Smooth muscle cell (in vitro differentiated cells): ENCODE measurements at regions not wholly inside any gene's neighbourhood (a gene's known extent, or its start where the extent isn't known, plus 50 kb on each side); places are given as distances from the start of the nearest gene placed in this dataset.

ENCODE experiments used
- DNase-seq: peaks from one replicate; lab custom pipeline; 2025; ENCODE audit not compliant: unreplicated experiment; lab: John Stamatoyannopoulos, UW
- H2AFZ ChIP-seq: fragments of 200-600 bp; sonication (generic); 2 replicates; pipeline ENCODE4 v1.6.0; 2016; ENCODE audit warnings: antibody characterized with exemption, low read depth, mild to moderate bottlenecking
- H3F3A ChIP-seq: fragments of 200-600 bp; sonication (generic); 2 replicates; pipeline ENCODE4 v1.6.0; 2017; ENCODE audit warnings: antibody characterized with exemption, low read depth
- H3K27ac ChIP-seq: fragments of 200-600 bp; sonication (generic); 2 replicates; pipeline ENCODE4 v1.5.1; 2016; ENCODE audit warnings: low read depth, mild to moderate bottlenecking
- H3K27me3 ChIP-seq: fragments of 200-600 bp; sonication (generic); 2 replicates; pipeline ENCODE4 v1.6.1; 2016; ENCODE audit warnings: low read depth, mild to moderate bottlenecking
- H3K36me3 ChIP-seq: fragments of 200-600 bp; sonication (generic); 2 replicates; pipeline ENCODE4 v1.5.1; 2016; ENCODE audit warnings: low read depth
- H3K4me1 ChIP-seq: fragments of 200-600 bp; sonication (generic); 2 replicates; pipeline ENCODE4 v1.5.1; 2016; ENCODE audit warnings: low read depth
- H3K4me2 ChIP-seq: fragments of 200-600 bp; sonication (generic); 2 replicates; pipeline ENCODE4 v1.6.0; 2016; ENCODE audit warnings: mild to moderate bottlenecking
- H3K4me3 ChIP-seq: fragments of 200-600 bp; sonication (generic); 2 replicates; pipeline ENCODE4 v1.5.1; 2016; ENCODE audit warnings: mild to moderate bottlenecking
- H3K79me2 ChIP-seq: fragments of 200-600 bp; sonication (generic); 2 replicates; pipeline ENCODE4 v1.6.0; 2016; ENCODE audit warnings: low read depth, mild to moderate bottlenecking
- H3K9ac ChIP-seq: fragments of 200-600 bp; sonication (generic); 2 replicates; pipeline ENCODE4 v1.6.0; 2016; ENCODE audit warnings: low read depth
- H3K9me3 ChIP-seq: fragments of 200-600 bp; sonication (generic); replicated peaks from 2 replicates; pipeline ENCODE4 v1.5.1; 2016; ENCODE audit warnings: low read depth
- H4K20me1 ChIP-seq: fragments of 200-600 bp; sonication (generic); 2 replicates; pipeline ENCODE4 v1.6.0; 2016; ENCODE audit warnings: low read depth
- WGBS: methylation state at CpG from one replicate; pipeline ENCODE4 v1.1.7; 2016; ENCODE audit warnings: low lambda C conversion rate; 5-methylcytosine and 5-hydroxymethylcytosine counted together
- TF ChIP-seq, protein P1 (sequence below): fragments of 200-600 bp; sonication (generic); IDR thresholded peaks from 2 replicates; pipeline ENCODE4 v1.5.1; 2017; ENCODE audit warnings: borderline replicate concordance, mild to moderate bottlenecking, antibody characterized with exemption; ENCODE audit not compliant: insufficient read depth, poor library complexity, severe bottlenecking

- TF ChIP-seq, protein P1, sequence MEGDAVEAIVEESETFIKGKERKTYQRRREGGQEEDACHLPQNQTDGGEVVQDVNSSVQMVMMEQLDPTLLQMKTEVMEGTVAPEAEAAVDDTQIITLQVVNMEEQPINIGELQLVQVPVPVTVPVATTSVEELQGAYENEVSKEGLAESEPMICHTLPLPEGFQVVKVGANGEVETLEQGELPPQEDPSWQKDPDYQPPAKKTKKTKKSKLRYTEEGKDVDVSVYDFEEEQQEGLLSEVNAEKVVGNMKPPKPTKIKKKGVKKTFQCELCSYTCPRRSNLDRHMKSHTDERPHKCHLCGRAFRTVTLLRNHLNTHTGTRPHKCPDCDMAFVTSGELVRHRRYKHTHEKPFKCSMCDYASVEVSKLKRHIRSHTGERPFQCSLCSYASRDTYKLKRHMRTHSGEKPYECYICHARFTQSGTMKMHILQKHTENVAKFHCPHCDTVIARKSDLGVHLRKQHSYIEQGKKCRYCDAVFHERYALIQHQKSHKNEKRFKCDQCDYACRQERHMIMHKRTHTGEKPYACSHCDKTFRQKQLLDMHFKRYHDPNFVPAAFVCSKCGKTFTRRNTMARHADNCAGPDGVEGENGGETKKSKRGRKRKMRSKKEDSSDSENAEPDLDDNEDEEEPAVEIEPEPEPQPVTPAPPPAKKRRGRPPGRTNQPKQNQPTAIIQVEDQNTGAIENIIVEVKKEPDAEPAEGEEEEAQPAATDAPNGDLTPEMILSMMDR: no peak
- H3K4me2 ChIP-seq: no peak overlapping the region
- H3K36me3 ChIP-seq: no peaks in the 10 kb centered on the region
- H3K9ac ChIP-seq: no peak overlapping the region
- no peaks in the 10 kb centered on the region for H3K9me3 ChIP-seq
- no peaks in the 10 kb centered on the region for H4K20me1 ChIP-seq
- no peak overlapping the region for H2AFZ ChIP-seq
- H3K27me3 ChIP-seq: no peaks in the 10 kb centered on the region
- no peaks in the 10 kb centered on the region for H3K4me1 ChIP-seq
- no peak for DNase-seq
- no peaks in the 10 kb centered on the region for H3K79me2 ChIP-seq
- H3K4me3 ChIP-seq: no peak overlapping the region
- H3F3A ChIP-seq: no peaks in the 10 kb centered on the region
- no peak overlapping the region for H3K27ac ChIP-seq
Observed at GRCh38 chr2:52704251-52704650, 1063.4 kb upstream of the CHAC2 start.

DNA sequence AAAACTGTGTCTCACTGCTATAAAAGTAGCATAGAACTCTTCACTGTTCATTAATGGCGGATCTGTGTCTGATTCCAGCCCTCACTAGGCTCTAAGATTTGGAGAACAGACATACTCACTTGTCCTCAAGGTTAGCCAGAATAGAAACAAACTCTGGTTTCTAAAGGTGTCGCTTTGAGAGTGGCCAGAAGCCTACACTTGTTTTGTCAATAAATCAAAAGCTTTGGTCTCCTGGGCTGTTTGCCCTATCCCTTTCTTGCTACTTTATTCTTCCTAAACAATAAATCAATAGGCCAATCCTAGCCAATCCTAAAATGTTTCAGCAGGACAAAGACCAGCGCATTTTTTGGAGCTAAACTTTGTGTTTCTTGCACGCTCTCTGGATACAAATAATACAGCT lies 1064.6 kb upstream of the CHAC2 start:
- no peak overlapping the region for H3K4me2 ChIP-seq
- H3K36me3 ChIP-seq: no peaks in the 10 kb centered on the region
- TF ChIP-seq, protein P1: no peak
- WGBS: 92% methylated on average over 4 of the region's 4 CpGs
- H3K9me3 ChIP-seq: no peaks in the 10 kb centered on the region
- no peaks in the 10 kb centered on the region for H3K79me2 ChIP-seq
- H3K4me1 ChIP-seq: no peaks in the 10 kb centered on the region
- no peaks in the 10 kb centered on the region for H3F3A ChIP-seq
- H3K4me3 ChIP-seq: no peak overlapping the region
- no peak overlapping the region for H3K27ac ChIP-seq
- no peak overlapping the region for H3K9ac ChIP-seq
- H2AFZ ChIP-seq: no peak overlapping the region
- H4K20me1 ChIP-seq: no peaks in the 10 kb centered on the region
- no peak for DNase-seq
- H3K27me3 ChIP-seq: no peaks in the 10 kb centered on the region

DNA sequence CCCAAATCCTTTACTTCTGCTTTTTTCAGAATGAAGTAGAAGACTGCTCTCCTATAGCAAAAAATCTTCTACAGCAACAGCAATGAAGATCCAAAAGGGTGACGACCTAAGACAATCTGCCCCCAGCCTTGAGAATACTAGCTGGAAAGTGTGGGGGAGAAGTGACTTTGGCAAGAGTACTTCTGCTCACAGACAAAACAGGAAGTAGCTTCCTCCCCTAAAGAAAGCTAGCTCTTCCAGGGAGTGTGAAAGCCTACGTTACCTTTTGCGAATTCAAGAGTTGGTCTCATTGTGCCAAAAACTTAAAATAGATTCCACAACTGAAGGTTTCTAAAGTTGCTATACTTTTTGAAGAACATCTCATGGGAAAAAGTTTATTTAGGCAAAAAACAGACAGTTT lies 1069.2 kb upstream of the CHAC2 start:
- H3K4me3 ChIP-seq: no peak overlapping the region
- DNase-seq: no peak
- TF ChIP-seq, protein P1: no peak
- 70% methylated on average over 3 of the region's 3 CpGs for WGBS
- no peaks in the 10 kb centered on the region for H3K79me2 ChIP-seq
- no peak overlapping the region for H3K4me2 ChIP-seq
- H3K9me3 ChIP-seq: no peaks in the 10 kb centered on the region
- no peaks in the 10 kb centered on the region for H4K20me1 ChIP-seq
- H3K36me3 ChIP-seq: no peaks in the 10 kb centered on the region
- H3K9ac ChIP-seq: no peak overlapping the region
- H3K27ac ChIP-seq: no peak overlapping the region
- no peaks in the 10 kb centered on the region for H3K27me3 ChIP-seq
- H3K4me1 ChIP-seq: no peaks in the 10 kb centered on the region
- peak overlapping the region; percentile 69 for H2AFZ ChIP-seq
- no peaks in the 10 kb centered on the region for H3F3A ChIP-seq

DNA sequence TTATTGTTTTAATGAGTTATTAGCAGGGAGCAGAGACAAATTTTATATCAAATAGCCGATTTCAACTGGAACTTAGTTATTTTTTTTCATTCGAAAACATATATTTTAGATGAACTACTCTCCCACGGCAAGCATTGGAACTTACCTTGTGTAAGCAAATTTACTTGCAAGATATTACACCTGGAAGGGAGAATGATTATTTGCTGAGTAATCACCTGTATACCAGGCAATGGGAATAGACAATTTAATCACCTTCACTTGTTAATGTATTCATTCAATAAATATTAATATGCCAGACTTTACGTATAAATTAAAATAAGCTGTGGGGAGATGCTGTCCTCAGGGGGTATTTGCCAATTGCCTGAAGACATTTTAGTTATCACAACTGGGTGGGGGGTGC lies 1069.9 kb upstream of the CHAC2 start:
- no peak overlapping the region for H2AFZ ChIP-seq
- H3K9ac ChIP-seq: no peak overlapping the region
- TF ChIP-seq, protein P1: no peak
- no peaks in the 10 kb centered on the region for H3K79me2 ChIP-seq
- DNase-seq: no peak
- no peak overlapping the region for H3K4me2 ChIP-seq
- no peak overlapping the region for H3K27ac ChIP-seq
- 97% methylated on average over 4 of the region's 4 CpGs for WGBS
- no peaks in the 10 kb centered on the region for H3K4me1 ChIP-seq
- H3K9me3 ChIP-seq: no peaks in the 10 kb centered on the region
- no peaks in the 10 kb centered on the region for H3K36me3 ChIP-seq
- no peaks in the 10 kb centered on the region for H4K20me1 ChIP-seq
- H3K27me3 ChIP-seq: no peaks in the 10 kb centered on the region
- H3F3A ChIP-seq: no peaks in the 10 kb centered on the region
- no peak overlapping the region for H3K4me3 ChIP-seq
